ENCODE measurements at regions not wholly inside any gene's neighbourhood (a gene's known extent, or its start where the extent isn't known, plus 50 kb on each side); places are given as distances from the start of the nearest gene placed in this dataset.
"Not testable (repeated sequence)": the region's sequence is repeated elsewhere in the genome, so short reads cannot be mapped to it uniquely, and the experiment has no call there.

- H3K4me3 ChIP-seq (ENCODE audit: low read depth, low read length) = no peak overlapping the region
- TF ChIP-seq CTCF (IDR thresholded peaks at IDR 0.05; ENCODE audit: insufficient read depth, low read depth, low read length) = no peak
- peak; percentile 27 for DNase-seq (ENCODE audit: low read depth)
Observed at GRCh38 chr7:153567426-153567825, 484.8 kb upstream of the DPP6 start.

GRCh38 chr7:153569520-153569919, 482.7 kb upstream of the DPP6 start:
- DNase-seq (ENCODE audit: low read depth); H3K4me3 ChIP-seq (ENCODE audit: low read depth, low read length): not testable (repeated sequence)

- DNase-seq (ENCODE audit: low read depth) = no peak
- no peak overlapping the region for H3K4me3 ChIP-seq (ENCODE audit: low read depth, low read length)
- TF ChIP-seq CTCF (IDR thresholded peaks at IDR 0.05; ENCODE audit: insufficient read depth, low read depth, low read length) = no peak
Observed at GRCh38 chr7:153576096-153576495, 476.1 kb upstream of the DPP6 start.

GRCh38 chr7:153581419-153581818, 470.8 kb upstream of the DPP6 start:
- no peak for TF ChIP-seq CTCF (IDR thresholded peaks at IDR 0.05; ENCODE audit: insufficient read depth, low read depth, low read length)
- no peak for DNase-seq (ENCODE audit: low read depth)
- no peak overlapping the region for H3K4me3 ChIP-seq (ENCODE audit: low read depth, low read length)

- no peak for TF ChIP-seq CTCF (IDR thresholded peaks at IDR 0.05; ENCODE audit: insufficient read depth, low read depth, low read length)
- H3K4me3 ChIP-seq (ENCODE audit: low read depth, low read length) = no peak overlapping the region
Observed at GRCh38 chr7:153584132-153584531, 468.1 kb upstream of the DPP6 start.

GRCh38 chr7:153588586-153588985, 463.6 kb upstream of the DPP6 start:
- DNase-seq (ENCODE audit: low read depth) = no peak
- TF ChIP-seq CTCF (IDR thresholded peaks at IDR 0.05; ENCODE audit: insufficient read depth, low read depth, low read length) = no peak
- H3K4me3 ChIP-seq (ENCODE audit: low read depth, low read length) = no peak overlapping the region

More at GRCh38 chr7:153584132-153584531, 468.1 kb upstream of the DPP6 start:
- DNase-seq (ENCODE audit: low read depth) = no peak

- no peak overlapping the region for H3K4me3 ChIP-seq (ENCODE audit: low read depth, low read length)
- no peak for TF ChIP-seq CTCF (IDR thresholded peaks at IDR 0.05; ENCODE audit: insufficient read depth, low read depth, low read length)
- no peak for DNase-seq (ENCODE audit: low read depth)
Observed at GRCh38 chr7:153590136-153590535, 462.1 kb upstream of the DPP6 start.
